Small intestine (tissue), 7 donors: ENCODE measurements at regions not wholly inside any gene's neighbourhood (a gene's known extent, or its start where the extent isn't known, plus 50 kb on each side); places are given as distances from the start of the nearest gene placed in this dataset.

Experiments used
- DNase-seq, 2 donors: peaks; one replicate each; pipeline versions ENCODE4 v3.0.0 to v3.0.0-alpha.2; 2013
- FAIRE-seq: peaks from 2 replicates; lab custom pipeline; 2012; peaks lifted over from hg19 to GRCh38; lab: Jason Lieb, UNC
- H3K27ac ChIP-seq, 3 donors: one replicate each; pipeline ENCODE4 v1.5.1; 2013; ENCODE audit warnings: low read length in 2 of 3, mild to moderate bottlenecking in 2 of 3, control low read depth in 1 of 3, inconsistent platforms in 1 of 3, low read depth in 1 of 3, moderate library complexity in 1 of 3
- H3K27me3 ChIP-seq, 3 donors: one replicate each; pipeline ENCODE4 v1.6.1; 2013; ENCODE audit warnings: low read length in 3 of 3, inconsistent platforms in 1 of 3; ENCODE audit not compliant: control insufficient read depth in 3 of 3, insufficient read depth in 3 of 3
- H3K36me3 ChIP-seq, 3 donors: one replicate each; pipeline ENCODE4 v1.6.1; 2013; ENCODE audit warnings: low read length in 3 of 3, inconsistent platforms in 1 of 3, low read depth in 1 of 3, mild to moderate bottlenecking in 1 of 3, moderate library complexity in 1 of 3; ENCODE audit not compliant: control insufficient read depth in 3 of 3, insufficient read depth in 2 of 3
- H3K4me1 ChIP-seq, 3 donors: one replicate each; pipeline ENCODE4 v1.6.1; 2013; ENCODE audit warnings: low read length in 2 of 3, inconsistent platforms in 1 of 3, low read depth in 1 of 3, mild to moderate bottlenecking in 1 of 3, moderate library complexity in 1 of 3; ENCODE audit not compliant: control insufficient read depth in 3 of 3, insufficient read depth in 2 of 3
- H3K4me3 ChIP-seq, 3 donors: one replicate each; pipeline ENCODE4 v1.5.1; 2013; ENCODE audit warnings: low read length in 3 of 3, control low read depth in 1 of 3, inconsistent platforms in 1 of 3, low read depth in 1 of 3, mild to moderate bottlenecking in 1 of 3, moderate library complexity in 1 of 3
- H3K9me3 ChIP-seq, 2 donors: one replicate each; pipeline ENCODE4 v1.6.1; 2013; ENCODE audit warnings: low read depth in 1 of 2, low read length in 1 of 2; ENCODE audit not compliant: control insufficient read depth in 2 of 2, insufficient read depth in 1 of 2
- WGBS, 3 donors: extraction: QIAGEN DNeasy Blood & Tissue Kit; methylation state at CpG; one replicate each; pipeline ENCODE4 v1.1.7; 2013; 5-methylcytosine and 5-hydroxymethylcytosine counted together
- donor health status: healthy with polysubstance abuse.
- donor health status: control.
- donor health status: control.
- donor health status: Bipolar disorder and iron deficiency.
- donor health status: healthy.

- no peaks in the 10 kb centered on the region for H3K36me3 ChIP-seq
- FAIRE-seq (no peak), DNase-seq (no peak)
- no peak overlapping the region for H3K27ac ChIP-seq
- no peak overlapping the region for H3K4me3 ChIP-seq
- H3K27me3 ChIP-seq = no peaks in the 10 kb centered on the region
- no peaks in the 10 kb centered on the region for H3K4me1 ChIP-seq
- H3K9me3 ChIP-seq = no peaks in the 10 kb centered on the region
These were observed 468.7 kb upstream of the FAM241A start for GRCh38 chr4:111676533-111676932.

- H3K36me3 ChIP-seq = no peaks in the 10 kb centered on the region
- H3K4me3 ChIP-seq = no peak overlapping the region
- H3K9me3 ChIP-seq = no peaks in the 10 kb centered on the region
- H3K27me3 ChIP-seq = no peaks in the 10 kb centered on the region
- FAIRE-seq (no peak), DNase-seq (no peak)
- no peak overlapping the region for H3K27ac ChIP-seq
- H3K4me1 ChIP-seq = no peaks in the 10 kb centered on the region
- WGBS, 3 donors = 36 to 52% (median 49%) methylated on average over 1 of the region's 1 CpG
These were observed 466.8 kb upstream of the FAM241A start for GRCh38 chr4:111678479-111678878.

- Histone ChIP-seq H3K27me3 (no peaks in the 10 kb centered on the region), H3K4me1 (no peaks in the 10 kb centered on the region), H3K9me3 (no peaks in the 10 kb centered on the region), H3K4me3 (no peak overlapping the region), H3K27ac (no peak overlapping the region), H3K36me3 (no peaks in the 10 kb centered on the region)
- DNase-seq = no peak
- FAIRE-seq = no peak
- 30 to 59% (median 54%) methylated on average over 5 of the region's 5 CpGs for WGBS, 3 donors
These were observed 466.3 kb upstream of the FAM241A start for GRCh38 chr4:111678908-111679307.

GRCh38 chr4:111681270-111681669 is 464.0 kb upstream of the FAM241A start:
- 37 to 67% (median 48%) methylated on average over 3 of the region's 3 CpGs for WGBS, 3 donors

GRCh38 chr4:111681751-111682150 is 463.5 kb upstream of the FAM241A start:
- no peaks in the 10 kb centered on the region for H3K27me3 ChIP-seq
- 78 to 83% (median 81%) methylated on average over 7 of the region's 7 CpGs for WGBS, 3 donors
- H3K4me3 ChIP-seq = no peak overlapping the region
- no peaks in the 10 kb centered on the region for H3K36me3 ChIP-seq
- no peak for DNase-seq
- no peak for FAIRE-seq
- H3K4me1 ChIP-seq = no peaks in the 10 kb centered on the region
- no peak overlapping the region for H3K27ac ChIP-seq
- no peaks in the 10 kb centered on the region for H3K9me3 ChIP-seq

More at GRCh38 chr4:111681270-111681669, 464.0 kb upstream of the FAM241A start:
- Histone ChIP-seq H3K4me1 (no peaks in the 10 kb centered on the region), H3K9me3 (no peaks in the 10 kb centered on the region), H3K27me3 (no peaks in the 10 kb centered on the region), H3K36me3 (no peaks in the 10 kb centered on the region), H3K27ac (no peak overlapping the region), H3K4me3 (no peak overlapping the region)
- FAIRE-seq (no peak), DNase-seq (no peak)

GRCh38 chr4:111685205-111685604 is 460.0 kb upstream of the FAM241A start:
- WGBS, 3 donors = 83 to 89% (median 83%) methylated on average over 3 of the region's 3 CpGs
- no peak overlapping the region for H3K4me3 ChIP-seq
- H3K27ac ChIP-seq = no peak overlapping the region
- DNase-seq = no peak
- H3K9me3 ChIP-seq = no peaks in the 10 kb centered on the region
- H3K4me1 ChIP-seq = no peaks in the 10 kb centered on the region
- FAIRE-seq = no peak
- no peaks in the 10 kb centered on the region for H3K27me3 ChIP-seq
- H3K36me3 ChIP-seq = no peaks in the 10 kb centered on the region

- Histone ChIP-seq H3K27me3 (no peaks in the 10 kb centered on the region), H3K4me1 (no peaks in the 10 kb centered on the region), H3K36me3 (no peaks in the 10 kb centered on the region), H3K9me3 (no peaks in the 10 kb centered on the region), H3K27ac (no peak overlapping the region), H3K4me3 (no peak overlapping the region)
- FAIRE-seq (no peak), DNase-seq (peak in 1 of 2 donors; percentile 50)
These were observed 456.0 kb upstream of the FAM241A start for GRCh38 chr4:111689214-111689613.

GRCh38 chr4:111689731-111690130 is 455.5 kb upstream of the FAM241A start:
- 32 to 63% (median 47%) methylated on average over 1 of the region's 1 CpG for WGBS, 3 donors
- DNase-seq = no peak
- Histone ChIP-seq H3K27me3 (no peaks in the 10 kb centered on the region), H3K4me1 (no peaks in the 10 kb centered on the region), H3K27ac (no peak overlapping the region), H3K4me3 (no peak overlapping the region), H3K9me3 (no peaks in the 10 kb centered on the region), H3K36me3 (no peaks in the 10 kb centered on the region)
- FAIRE-seq = no peak

- DNase-seq (no peak), FAIRE-seq (no peak)
- WGBS, 3 donors = 11 to 40% (median 26%) methylated on average over 2 of the region's 2 CpGs
- no peaks in the 10 kb centered on the region for H3K9me3 ChIP-seq
- H3K4me3 ChIP-seq = no peak overlapping the region
- no peaks in the 10 kb centered on the region for H3K4me1 ChIP-seq
- H3K27ac ChIP-seq = no peak overlapping the region
- no peaks in the 10 kb centered on the region for H3K27me3 ChIP-seq
- no peaks in the 10 kb centered on the region for H3K36me3 ChIP-seq
These were observed 451.5 kb upstream of the FAM241A start for GRCh38 chr4:111693758-111694157.
